CD4-positive, alpha-beta T cell treated with Interleukin-10 for 1 hour (primary cell): ENCODE measurements at regions not wholly inside any gene's neighbourhood (a gene's known extent, or its start where the extent isn't known, plus 50 kb on each side); places are given as distances from the start of the nearest gene placed in this dataset.
"Not testable (repeated sequence)": the region's sequence is repeated elsewhere in the genome, so short reads cannot be mapped to it uniquely, and the experiment has no call there.

Experiments used
- DNase-seq: peaks from one replicate; pipeline ENCODE4 v3.0.0-alpha.2; 2020

DNA sequence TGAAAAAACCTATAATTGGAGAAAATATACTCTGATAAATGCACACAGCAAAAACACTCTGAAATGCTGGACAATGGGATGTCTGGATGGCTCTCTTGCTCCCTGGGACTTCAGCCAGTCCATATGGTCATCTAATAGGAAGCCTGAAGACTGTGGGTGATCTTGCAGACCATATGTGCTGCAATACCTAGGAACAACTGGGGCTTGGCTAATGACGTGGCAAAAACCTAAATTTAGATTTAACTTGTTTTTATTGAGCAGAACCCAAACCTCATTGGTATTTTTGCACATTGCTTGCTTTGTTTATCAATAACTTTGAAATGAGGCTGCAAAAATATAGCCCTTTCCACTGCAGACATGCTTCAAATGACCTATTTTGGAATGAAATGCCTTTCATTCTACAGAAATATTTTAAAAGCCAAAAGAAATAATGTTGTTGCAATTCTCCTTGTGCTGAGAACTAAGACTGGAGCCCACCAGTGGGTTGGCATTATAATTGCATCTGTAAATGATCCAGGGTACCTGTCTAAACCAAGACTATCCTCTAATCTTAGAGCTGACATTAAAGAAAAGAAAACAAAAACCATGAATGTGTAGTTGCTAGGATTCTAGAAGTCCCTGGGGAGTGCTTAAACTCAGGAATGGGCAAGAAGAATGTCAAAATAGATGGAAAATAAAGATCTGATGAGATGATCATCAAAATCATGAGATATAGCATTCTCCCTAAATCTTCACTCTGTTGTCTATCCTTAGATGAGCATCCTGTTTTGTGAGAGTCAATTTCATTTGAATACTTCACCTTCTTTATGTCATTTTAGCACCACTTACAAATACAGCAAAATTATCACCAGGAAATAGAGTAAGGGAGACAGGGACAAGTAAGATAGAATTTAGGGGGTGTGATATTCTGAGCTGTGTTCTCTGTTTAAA lies 152.1 kb upstream of the RIMS1 start:
- DNase-seq = no peak

DNA sequence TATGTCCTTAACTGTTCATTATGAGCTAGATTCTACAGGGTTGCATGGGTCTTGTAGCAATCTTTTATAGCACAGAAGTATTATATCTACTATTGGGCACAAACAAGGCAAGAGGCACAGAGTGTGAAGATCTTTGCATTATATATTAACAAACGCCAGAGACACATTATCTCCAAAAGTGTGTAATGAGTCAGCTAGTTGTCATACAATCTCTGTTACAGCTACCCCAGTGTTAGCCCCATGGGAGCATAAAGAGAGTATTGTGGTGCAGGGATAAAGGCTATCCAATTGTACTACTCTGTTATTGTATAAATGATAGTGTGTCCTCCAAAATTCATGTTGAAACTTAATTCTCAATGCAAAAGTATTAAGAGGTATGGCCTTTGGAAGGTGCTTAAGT lies 148.4 kb upstream of the RIMS1 start:
- no peak for DNase-seq

DNA sequence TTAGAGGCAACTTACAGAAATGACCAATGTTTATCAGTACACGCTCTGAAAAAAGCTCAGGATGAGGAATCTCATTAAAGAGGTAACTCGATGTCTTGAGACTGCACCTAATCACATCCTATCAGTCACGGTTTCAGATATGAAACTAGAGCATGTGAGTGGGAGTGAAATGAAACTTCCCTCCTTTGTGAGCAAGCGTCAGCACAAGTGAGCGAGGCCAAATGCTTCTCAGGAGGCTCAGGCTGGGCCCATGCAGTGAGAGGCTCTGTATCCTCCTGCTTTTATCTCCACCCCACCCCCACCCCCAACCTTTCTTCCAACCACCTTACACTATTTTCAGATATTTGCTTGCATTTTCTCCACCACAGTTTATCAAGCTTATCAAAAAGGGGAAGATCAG lies 140.8 kb upstream of the RIMS1 start:
- DNase-seq = no peak

DNA sequence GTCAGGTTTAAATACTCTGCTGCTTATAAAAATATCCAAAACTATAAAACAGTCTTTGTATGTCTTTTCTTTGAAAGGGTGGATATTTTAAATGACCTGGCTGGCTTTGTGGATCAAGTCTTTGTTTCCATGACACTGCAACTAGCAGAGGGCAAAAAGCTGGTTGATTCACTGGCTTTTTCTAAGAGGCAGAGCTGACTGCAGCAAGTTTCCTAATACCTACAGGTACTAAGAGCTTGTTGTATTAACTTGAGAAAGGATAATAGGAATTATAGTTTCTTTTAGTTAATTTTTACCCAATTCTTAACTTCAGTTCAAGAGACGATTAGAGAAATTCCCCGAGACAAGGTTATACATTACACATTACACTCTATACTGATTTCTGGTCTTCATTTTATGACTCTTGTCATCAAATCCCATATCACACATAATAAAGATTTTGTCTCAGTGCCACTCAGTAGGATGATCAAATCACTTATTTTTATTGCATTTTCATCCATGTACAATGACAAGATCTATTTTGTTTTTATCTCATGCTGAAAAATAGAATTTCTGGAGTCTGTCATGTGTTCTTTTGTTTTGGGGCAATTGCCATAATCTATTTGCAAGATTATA lies 120.1 kb upstream of the RIMS1 start:
- DNase-seq = no peak

DNA sequence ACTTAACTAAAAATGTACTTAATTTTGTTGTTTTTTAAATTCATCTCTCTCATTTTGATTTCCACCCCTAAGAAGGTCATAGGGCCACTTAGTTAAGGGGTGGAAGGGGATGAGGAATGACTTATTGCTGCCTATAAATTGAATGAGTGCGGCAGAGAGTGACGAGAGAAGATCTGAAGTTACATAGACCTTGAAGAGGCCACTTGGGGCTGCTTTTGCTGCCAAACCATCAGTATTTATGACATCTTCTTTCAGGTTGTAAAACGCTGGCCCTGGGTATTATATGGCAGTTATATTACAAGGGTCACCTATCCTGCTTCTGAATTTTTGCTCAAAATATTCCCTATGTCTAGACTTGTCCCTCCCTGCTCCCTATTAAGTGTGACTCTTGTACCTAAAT lies 119.6 kb upstream of the RIMS1 start:
- DNase-seq = no peak

DNA sequence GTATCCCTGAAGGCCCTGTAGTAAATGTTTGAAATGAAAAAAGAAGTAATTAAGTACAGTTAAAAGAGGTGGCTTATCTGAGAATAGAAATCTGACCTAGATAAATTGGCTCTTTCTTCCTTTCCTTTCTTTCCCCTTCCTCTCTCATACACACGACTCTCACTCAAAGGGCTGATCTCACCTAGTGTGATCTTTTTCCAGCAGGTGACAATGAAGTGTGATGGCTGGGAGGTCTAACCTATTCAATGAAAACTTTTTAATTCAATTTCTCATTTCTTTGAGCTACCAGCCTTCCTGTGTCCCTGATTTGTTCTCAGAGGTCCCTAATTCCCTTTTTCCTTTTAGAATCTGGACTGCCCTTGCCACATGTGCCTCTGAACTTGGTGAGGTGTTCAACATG lies 118.0 kb upstream of the RIMS1 start:
- no peak for DNase-seq

DNA sequence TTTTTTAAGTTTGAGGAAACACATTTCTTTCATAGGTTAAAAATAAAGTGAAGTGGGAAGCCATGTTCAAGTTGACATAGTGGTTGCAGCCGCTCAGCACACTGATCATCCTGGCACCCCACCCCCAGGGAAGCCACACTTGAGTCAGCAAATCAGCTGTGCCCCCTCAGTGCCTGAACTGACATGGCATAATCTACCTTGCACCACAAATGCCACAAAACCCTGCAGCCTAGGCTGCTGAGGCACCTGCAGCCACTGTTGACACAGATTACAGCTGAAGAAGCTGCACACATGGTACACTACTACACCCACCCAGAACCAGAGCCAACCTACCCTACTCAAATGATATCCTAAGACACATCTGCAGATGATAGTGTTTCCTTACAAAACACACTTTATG lies 77.5 kb upstream of the RIMS1 start:
- no peak for DNase-seq

DNA sequence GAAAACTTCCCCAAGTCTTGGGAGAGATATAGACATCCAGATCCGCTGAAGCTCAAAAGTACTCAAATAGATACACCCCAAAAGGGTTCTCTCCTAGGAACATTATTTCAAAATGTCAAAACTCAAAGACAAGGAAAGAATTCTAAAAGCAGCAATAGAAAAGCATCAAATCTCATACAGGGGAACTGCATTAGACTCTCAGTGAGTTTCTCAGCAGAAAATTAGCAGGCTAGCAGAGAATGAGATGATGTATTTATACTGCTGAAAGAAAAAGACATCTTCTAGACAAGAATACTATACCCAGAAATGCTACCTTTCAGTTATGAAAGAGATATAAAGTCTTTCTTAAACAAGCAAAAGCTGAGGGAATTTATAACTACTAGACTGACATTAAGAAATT lies 75.5 kb upstream of the RIMS1 start:
- DNase-seq = no peak

DNA sequence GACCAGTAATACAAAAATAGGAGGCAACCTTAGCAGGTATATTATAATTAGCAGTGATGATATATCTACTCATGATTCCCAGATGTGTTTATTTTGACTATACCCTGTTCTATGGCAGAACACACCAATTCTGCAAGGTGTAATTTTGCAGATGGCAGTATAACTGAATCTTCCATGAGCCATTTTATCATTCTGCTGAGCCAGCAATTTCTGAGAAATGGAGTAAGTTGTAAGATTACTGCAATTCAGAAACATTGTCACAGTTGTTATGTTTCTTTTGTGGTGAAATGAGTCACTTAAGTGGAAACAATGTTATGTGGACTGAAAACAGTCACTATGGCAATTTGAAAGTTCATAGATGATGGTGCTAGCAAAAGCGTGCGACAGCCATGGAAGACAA lies 63.7 kb upstream of the RIMS1 start:
- DNase-seq = no peak

DNA sequence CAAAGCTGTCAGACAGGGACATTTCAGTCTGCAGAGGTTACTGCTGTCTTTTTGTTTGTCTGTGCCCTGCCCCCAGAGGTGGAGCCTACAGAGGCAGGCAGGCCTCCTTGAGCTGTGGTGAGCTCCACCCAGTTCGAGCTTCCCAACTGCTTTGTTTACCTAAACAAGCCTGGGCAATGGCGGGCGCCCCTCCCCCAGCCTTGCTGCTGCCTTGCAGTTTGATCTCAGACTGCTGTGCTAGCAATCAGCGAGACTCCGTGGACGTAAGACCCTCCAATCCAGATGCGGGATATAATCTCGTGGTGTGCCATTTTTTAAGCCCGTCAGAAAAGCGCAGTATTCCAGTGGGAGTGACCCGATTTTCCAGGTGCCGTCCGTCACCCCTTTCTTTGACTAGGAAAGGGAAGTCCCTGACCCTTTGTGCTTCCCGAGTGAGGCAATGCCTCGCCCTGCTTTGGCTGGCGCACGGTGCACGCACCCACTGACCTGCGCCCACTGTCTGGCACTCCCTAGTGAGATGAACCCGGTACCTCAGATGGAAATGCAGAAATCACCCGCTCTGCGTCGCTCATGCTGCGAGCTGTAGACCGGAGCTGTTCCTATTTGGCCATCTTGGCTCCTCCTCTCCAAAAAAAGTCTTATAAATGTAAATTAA lies 54.1 kb upstream of the RIMS1 start:
- not testable (repeated sequence) for DNase-seq
